GM12878 (cell line): ENCODE measurements at regions not wholly inside any gene's neighbourhood (a gene's known extent, or its start where the extent isn't known, plus 50 kb on each side); places are given as distances from the start of the nearest gene placed in this dataset.

Experiments
- CREM ChIP-seq: IDR thresholded peaks from 2 replicates; pipeline ENCODE4 v1.6.1; 2014; ENCODE audit warnings: antibody characterized with exemption, low read depth
- HDAC6 ChIP-seq: fragments of 200-600 bp; sonication (generic); IDR thresholded peaks from one replicate; pipeline ENCODE4 v1.8.0; 2017; ENCODE audit warnings: antibody characterized with exemption; ENCODE audit not compliant: unreplicated experiment
- SUZ12 ChIP-seq: fragments of 200-600 bp; sonication (generic); IDR thresholded peaks from one replicate; pipeline ENCODE4 v1.6.1; 2018; ENCODE audit warnings: antibody characterized with exemption, mild to moderate bottlenecking; ENCODE audit not compliant: unreplicated experiment

- TF ChIP-seq SUZ12 (no peak), CREM (no peak), HDAC6 (no peak)
Observed at GRCh38 chr6:149212206-149212605, 105.3 kb upstream of the TAB2 start.
